ENCODE measurements at regions not wholly inside any gene's neighbourhood (a gene's known extent, or its start where the extent isn't known, plus 50 kb on each side); places are given as distances from the start of the nearest gene placed in this dataset.

DNA sequence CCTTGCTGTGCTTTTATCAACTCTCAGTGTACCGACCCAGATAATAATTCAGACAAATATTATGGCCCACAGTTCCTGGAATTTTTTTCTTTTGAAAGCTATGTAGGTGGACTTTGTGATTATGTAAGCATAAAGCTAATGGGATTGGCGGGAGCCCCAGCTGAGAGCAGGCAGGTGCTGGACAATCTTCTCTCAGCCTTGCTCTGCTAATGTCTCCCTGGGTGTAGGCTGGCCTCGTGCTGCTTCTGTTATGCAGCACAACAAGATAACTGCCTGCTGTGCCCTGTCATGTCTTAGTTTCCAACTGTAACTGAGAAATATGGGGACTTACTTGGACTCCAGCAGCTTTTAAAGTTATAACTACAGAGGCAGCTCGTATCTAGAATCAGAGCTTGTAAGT is 415.0 kb downstream of the PDCD6IP start:
- no peak overlapping the region for H3K4me3 ChIP-seq (ENCODE audit: low read length)
- no peak for DNase-seq (ENCODE audit: low read depth)
- TF ChIP-seq, protein P1, sequence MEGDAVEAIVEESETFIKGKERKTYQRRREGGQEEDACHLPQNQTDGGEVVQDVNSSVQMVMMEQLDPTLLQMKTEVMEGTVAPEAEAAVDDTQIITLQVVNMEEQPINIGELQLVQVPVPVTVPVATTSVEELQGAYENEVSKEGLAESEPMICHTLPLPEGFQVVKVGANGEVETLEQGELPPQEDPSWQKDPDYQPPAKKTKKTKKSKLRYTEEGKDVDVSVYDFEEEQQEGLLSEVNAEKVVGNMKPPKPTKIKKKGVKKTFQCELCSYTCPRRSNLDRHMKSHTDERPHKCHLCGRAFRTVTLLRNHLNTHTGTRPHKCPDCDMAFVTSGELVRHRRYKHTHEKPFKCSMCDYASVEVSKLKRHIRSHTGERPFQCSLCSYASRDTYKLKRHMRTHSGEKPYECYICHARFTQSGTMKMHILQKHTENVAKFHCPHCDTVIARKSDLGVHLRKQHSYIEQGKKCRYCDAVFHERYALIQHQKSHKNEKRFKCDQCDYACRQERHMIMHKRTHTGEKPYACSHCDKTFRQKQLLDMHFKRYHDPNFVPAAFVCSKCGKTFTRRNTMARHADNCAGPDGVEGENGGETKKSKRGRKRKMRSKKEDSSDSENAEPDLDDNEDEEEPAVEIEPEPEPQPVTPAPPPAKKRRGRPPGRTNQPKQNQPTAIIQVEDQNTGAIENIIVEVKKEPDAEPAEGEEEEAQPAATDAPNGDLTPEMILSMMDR (conservative IDR thresholded peaks at IDR 0.05; ENCODE audit: low read length) = no peak

DNA sequence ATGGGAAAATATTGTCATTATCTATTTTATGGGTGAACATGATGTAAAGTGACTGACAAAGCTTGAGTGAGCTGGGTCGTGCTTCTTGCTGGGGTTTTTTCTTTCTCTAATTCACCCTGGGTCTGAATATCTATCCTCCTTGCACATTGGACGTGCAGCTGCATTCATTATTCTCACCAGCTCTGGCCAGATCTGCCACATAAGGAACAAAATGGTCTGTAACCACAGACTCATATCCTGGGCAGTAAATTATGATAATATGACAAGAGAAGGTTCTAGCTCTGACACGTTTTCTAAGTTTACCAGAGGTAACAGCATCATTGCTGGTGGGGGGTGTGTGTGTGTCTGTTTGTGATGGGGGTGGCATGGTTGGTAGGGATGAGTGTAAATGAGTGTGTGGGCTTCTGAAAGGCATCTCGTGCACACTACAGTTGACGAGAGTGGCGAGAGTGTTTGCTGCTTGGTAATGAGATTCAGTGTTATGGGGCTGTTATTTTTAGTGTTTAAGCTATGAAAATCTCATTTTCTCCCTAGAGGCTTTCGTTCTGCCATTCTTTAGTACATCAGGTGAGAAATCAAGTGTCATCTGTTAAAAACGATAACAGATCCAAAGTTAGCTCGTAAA is 418.4 kb downstream of the PDCD6IP start:
- TF ChIP-seq, protein P1 (conservative IDR thresholded peaks at IDR 0.05; ENCODE audit: low read length) = no peak
- no peak for DNase-seq (ENCODE audit: low read depth)
- H3K4me3 ChIP-seq (ENCODE audit: low read length) = no peak overlapping the region

DNA sequence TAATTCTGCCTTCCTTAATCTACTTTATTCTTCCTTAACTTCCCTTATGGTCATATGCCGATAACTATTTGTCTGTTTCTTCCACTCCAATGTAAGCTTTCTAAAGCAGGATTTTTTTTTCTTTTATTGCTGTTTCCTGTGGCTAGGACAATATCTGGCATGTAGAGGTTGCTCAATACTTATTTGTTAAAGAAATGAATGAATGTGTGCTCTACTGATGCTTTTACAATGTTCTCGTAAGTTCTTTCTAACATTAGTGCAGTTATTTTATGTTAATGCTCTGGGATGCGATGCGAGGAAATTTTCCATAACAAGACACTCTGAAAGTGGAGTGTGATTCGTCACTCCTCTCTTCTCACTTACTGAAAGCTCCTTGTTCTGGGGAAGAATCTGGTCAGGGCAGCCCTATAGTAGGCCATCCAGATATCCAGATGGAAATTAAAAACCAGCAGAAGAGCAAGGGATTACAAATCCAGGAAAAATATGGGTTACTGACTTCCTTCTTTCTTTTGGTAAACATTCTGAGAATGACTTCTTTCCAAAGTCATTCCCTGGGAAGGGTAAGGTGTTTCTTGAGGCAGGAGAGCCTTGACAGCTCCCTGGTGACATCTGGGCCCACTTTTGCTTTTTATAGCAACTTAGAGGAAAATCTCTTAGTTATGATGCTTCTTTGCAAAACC is 420.4 kb downstream of the PDCD6IP start:
- TF ChIP-seq, protein P1 (conservative IDR thresholded peaks at IDR 0.05; ENCODE audit: low read length) = no peak

DNA sequence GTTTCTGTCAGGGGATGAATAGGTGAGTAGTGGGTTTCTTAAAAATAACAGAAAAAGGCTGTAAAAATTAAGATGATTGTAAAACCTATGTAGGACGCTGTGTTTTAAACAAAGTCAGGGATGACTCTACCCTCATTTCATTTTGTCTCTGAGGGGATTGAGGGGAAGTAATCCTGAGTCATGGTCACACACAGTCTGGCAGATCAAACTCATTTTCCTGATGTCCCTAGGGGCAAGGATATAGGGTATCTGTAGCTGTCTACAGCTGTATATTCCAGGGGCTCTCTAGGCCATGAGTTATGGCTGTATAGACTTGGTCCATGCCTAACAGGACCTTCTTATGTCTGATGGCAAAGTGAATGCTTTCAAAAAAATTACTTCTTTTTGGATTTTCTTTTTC is 421.1 kb downstream of the PDCD6IP start:
- DNase-seq (ENCODE audit: low read depth) = no peak
- TF ChIP-seq, protein P1 (conservative IDR thresholded peaks at IDR 0.05; ENCODE audit: low read length) = no peak
- no peak overlapping the region for H3K4me3 ChIP-seq (ENCODE audit: low read length)

More for the DNA sequence above, 420.4 kb downstream of the PDCD6IP start:
- H3K4me3 ChIP-seq (ENCODE audit: low read length) = no peak overlapping the region
- peak; percentile 1 for DNase-seq (ENCODE audit: low read depth)

DNA sequence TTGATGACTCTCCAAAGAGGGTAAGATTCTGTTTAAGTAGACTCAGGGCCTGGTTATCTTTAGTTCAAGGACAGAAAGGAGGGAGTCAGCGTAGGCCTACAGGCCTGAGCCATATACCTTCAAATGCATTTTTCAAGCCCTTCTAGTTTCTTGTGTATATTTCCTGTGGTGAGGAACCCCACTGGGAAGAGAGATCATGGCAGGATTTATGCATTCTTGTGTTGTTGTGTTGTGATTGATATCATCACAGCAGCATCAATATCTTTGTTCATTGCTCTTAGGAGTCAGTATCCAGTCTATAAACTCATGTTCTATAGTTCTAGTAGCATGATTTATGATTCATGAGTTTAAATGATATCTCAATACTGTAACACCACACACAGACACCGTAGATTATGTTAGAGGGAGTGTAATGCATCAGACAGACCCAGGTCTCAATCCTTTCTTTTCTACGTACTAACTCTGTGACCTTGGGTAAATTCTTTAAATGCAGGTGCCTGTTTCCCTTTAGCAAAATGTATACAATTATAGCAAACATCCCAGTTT is 427.5 kb downstream of the PDCD6IP start:
- H3K4me3 ChIP-seq (ENCODE audit: low read length) = no peak overlapping the region
- TF ChIP-seq, protein P1 (conservative IDR thresholded peaks at IDR 0.05; ENCODE audit: low read length) = no peak
- DNase-seq (ENCODE audit: low read depth) = no peak

DNA sequence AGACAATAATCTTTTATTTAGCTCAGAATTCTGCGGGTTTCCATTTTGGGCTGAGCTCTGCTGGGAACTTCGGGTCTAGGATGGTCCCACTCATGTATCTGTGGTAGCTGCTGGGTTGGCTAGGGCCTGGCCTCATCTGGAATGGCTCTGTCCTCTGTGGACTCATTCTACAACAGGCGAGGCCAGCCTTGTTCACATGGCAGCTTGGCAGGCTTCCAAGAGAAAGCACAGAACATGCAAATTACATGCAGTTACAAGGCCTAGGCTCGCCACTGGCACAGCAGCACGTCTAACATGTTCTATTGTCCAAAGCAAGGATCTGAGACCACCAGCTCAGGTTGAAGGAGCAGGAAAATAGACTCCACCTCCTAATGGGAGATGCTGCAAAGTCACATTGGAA is 431.4 kb downstream of the PDCD6IP start:
- no peak overlapping the region for H3K4me3 ChIP-seq (ENCODE audit: low read length)
- TF ChIP-seq, protein P1 (conservative IDR thresholded peaks at IDR 0.05; ENCODE audit: low read length) = no peak
- DNase-seq (ENCODE audit: low read depth) = no peak

DNA sequence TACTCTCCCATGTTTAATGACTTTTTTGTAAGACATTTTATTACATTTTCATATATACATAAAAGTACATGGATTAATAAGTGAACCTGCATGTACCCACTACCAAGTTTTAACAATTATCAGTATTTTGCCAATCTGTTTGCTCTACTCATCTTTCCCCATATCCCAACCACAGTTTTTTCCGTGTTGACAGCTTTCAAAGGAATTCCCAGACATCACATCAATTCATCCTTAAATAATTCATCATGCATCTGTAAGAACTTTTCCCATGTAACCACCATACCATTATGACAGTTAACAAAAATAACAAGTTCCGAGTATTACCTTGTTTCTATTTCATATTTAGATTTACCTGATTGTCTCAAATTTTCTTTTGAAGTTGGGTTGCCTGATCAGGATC is 436.7 kb downstream of the PDCD6IP start:
- no peak for DNase-seq (ENCODE audit: low read depth)
- TF ChIP-seq, protein P1 (conservative IDR thresholded peaks at IDR 0.05; ENCODE audit: low read length) = no peak
- no peak overlapping the region for H3K4me3 ChIP-seq (ENCODE audit: low read length)

Data from AG10803 (cell line).